GM18951 (cell line): ENCODE measurements at regions not wholly inside any gene's neighbourhood (a gene's known extent, or its start where the extent isn't known, plus 50 kb on each side); places are given as distances from the start of the nearest gene placed in this dataset.
"Not testable (repeated sequence)": the region's sequence is repeated elsewhere in the genome, so short reads cannot be mapped to it uniquely, and the experiment has no call there.

Source experiments
- POLR2A ChIP-seq: IDR thresholded peaks from 4 replicates; pipeline ENCODE4 v1.6.1; 2011; ENCODE audit warnings: mild to moderate bottlenecking; ENCODE audit not compliant: insufficient read length, insufficient read depth; ENCODE audit errors: extremely low read depth
- in situ Hi-C: fragments of 300-500 bp; cut with MboI; formaldehyde crosslinking; loops from one replicate; pipeline ENCODE4 v1.12.0; 2022; ENCODE audit warnings: low sequenced_read_pairs, mixed read lengths, inconsistent platforms; ENCODE audit not compliant: unreplicated experiment

- in situ Hi-C loops: no loop called here
- no peak for TF ChIP-seq POLR2A
Measured at GRCh38 chr21:35599164-35599563, 461.2 kb downstream of the SETD4 start.

GRCh38 chr21:35597750-35598339 is 462.5 kb downstream of the SETD4 start:
- TF ChIP-seq POLR2A: no peak
- in situ Hi-C loops: no loop called here

GRCh38 chr21:35594905-35595304 is 465.4 kb downstream of the SETD4 start:
- no peak for TF ChIP-seq POLR2A
- in situ Hi-C loops: no loop called here

GRCh38 chr21:35593000-35593502 is 467.3 kb downstream of the SETD4 start:
- no peak for TF ChIP-seq POLR2A
- in situ Hi-C loops: no loop called here

GRCh38 chr21:35590284-35590683 is 470.0 kb downstream of the SETD4 start:
- in situ Hi-C loops: not testable (repeated sequence)

- TF ChIP-seq POLR2A: no peak
- in situ Hi-C loops: no loop called here
Measured at GRCh38 chr21:35587841-35588380, 472.4 kb downstream of the SETD4 start.

GRCh38 chr21:35586305-35586704 is 474.0 kb downstream of the SETD4 start:
- in situ Hi-C loops: no loop called here
- TF ChIP-seq POLR2A: no peak

GRCh38 chr21:35585878-35586277 is 474.4 kb downstream of the SETD4 start:
- in situ Hi-C loops: no loop called here
- TF ChIP-seq POLR2A: no peak

GRCh38 chr21:35585155-35585554 is 475.2 kb downstream of the SETD4 start:
- in situ Hi-C loops: no loop called here
- TF ChIP-seq POLR2A: no peak

GRCh38 chr21:35583566-35584216 is 476.6 kb downstream of the SETD4 start:
- TF ChIP-seq POLR2A: no peak

GRCh38 chr21:35582731-35583130 is 477.6 kb downstream of the SETD4 start:
- no peak for TF ChIP-seq POLR2A
- in situ Hi-C loops: no loop called here

More at GRCh38 chr21:35583566-35584216, 476.6 kb downstream of the SETD4 start:
- in situ Hi-C loops: no loop called here

- in situ Hi-C loops: no loop called here
- no peak for TF ChIP-seq POLR2A
Measured at GRCh38 chr21:35581640-35582039, 478.7 kb downstream of the SETD4 start.

- in situ Hi-C loops: no loop called here
- no peak for TF ChIP-seq POLR2A
Measured at GRCh38 chr21:35579520-35580293, 480.6 kb downstream of the SETD4 start.

- TF ChIP-seq POLR2A: no peak
- in situ Hi-C loops: no loop called here
Measured at GRCh38 chr21:35578831-35579471, 481.4 kb downstream of the SETD4 start.
